H9 (cell line): ENCODE measurements at regions not wholly inside any gene's neighbourhood (a gene's known extent, or its start where the extent isn't known, plus 50 kb on each side); places are given as distances from the start of the nearest gene placed in this dataset.

Experiments
- DNase-seq: peaks from one replicate; pipeline ENCODE4 v3.0.0-alpha.2; 2017
- H2AFZ ChIP-seq: one replicate; pipeline ENCODE4 v1.6.1; 2013; ENCODE audit warnings: mild to moderate bottlenecking, low read length, control low read depth, moderate library complexity
- H2AK5ac ChIP-seq: 2 replicates; pipeline ENCODE4 v1.6.1; 2013; ENCODE audit warnings: low read length, control low read depth, mixed read lengths; ENCODE audit not compliant: insufficient read length
- H2BK120ac ChIP-seq: one replicate; pipeline ENCODE4 v1.6.1; 2013; ENCODE audit warnings: low read depth, mild to moderate bottlenecking, low read length, control low read depth, inconsistent platforms; ENCODE audit not compliant: poor library complexity, severe bottlenecking
- H2BK12ac ChIP-seq: 2 replicates; pipeline ENCODE4 v1.6.1; 2013; ENCODE audit warnings: low read length, control low read depth, mixed read lengths, low read depth; ENCODE audit not compliant: insufficient read length
- H2BK15ac ChIP-seq: 2 replicates; pipeline ENCODE4 v1.6.1; 2013; ENCODE audit warnings: low read depth, low read length, control low read depth
- H2BK20ac ChIP-seq: one replicate; pipeline ENCODE4 v1.6.1; 2013; ENCODE audit warnings: low read depth, mild to moderate bottlenecking, low read length, control low read depth, inconsistent platforms; ENCODE audit not compliant: poor library complexity, severe bottlenecking
- H2BK5ac ChIP-seq: 2 replicates; pipeline ENCODE4 v1.6.1; 2013; ENCODE audit warnings: low read length, control low read depth, mixed read lengths; ENCODE audit not compliant: insufficient read length
- H3K14ac ChIP-seq: 2 replicates; pipeline ENCODE4 v1.6.1; 2013; ENCODE audit warnings: low read length, control low read depth; ENCODE audit not compliant: insufficient read depth
- H3K18ac ChIP-seq: 2 replicates; pipeline ENCODE4 v1.6.1; 2013; ENCODE audit warnings: low read depth, mild to moderate bottlenecking, mixed read lengths, low read length, control low read depth; ENCODE audit not compliant: insufficient read length
- H3K23ac ChIP-seq: 2 replicates; pipeline ENCODE4 v1.6.1; 2013; ENCODE audit warnings: low read length, control low read depth, mixed read lengths, low read depth; ENCODE audit not compliant: insufficient read length
- H3K23me2 ChIP-seq: 2 replicates; pipeline ENCODE4 v1.6.1; 2013; ENCODE audit warnings: low read depth, mild to moderate bottlenecking, mixed read lengths, low read length, control low read depth; ENCODE audit not compliant: insufficient read length, poor library complexity, severe bottlenecking
- H3K27ac ChIP-seq: 2 replicates; pipeline ENCODE4 v1.5.1; 2013; ENCODE audit warnings: low read length, control low read depth, mixed read lengths, low read depth; ENCODE audit not compliant: insufficient read length
- H3K27me3 ChIP-seq: 2 replicates; pipeline ENCODE4 v1.6.1; 2013; ENCODE audit warnings: low read length, control low read depth, inconsistent platforms; ENCODE audit not compliant: insufficient read depth
- H3K4ac ChIP-seq: 2 replicates; pipeline ENCODE4 v1.6.1; 2013; ENCODE audit warnings: low read depth, mild to moderate bottlenecking, control low read depth, inconsistent platforms, low read length, moderate library complexity
- H3K4me1 ChIP-seq: 2 replicates; pipeline ENCODE4 v1.6.1; 2013; ENCODE audit warnings: low read length, control low read depth, inconsistent platforms; ENCODE audit not compliant: insufficient read depth
- H3K4me2 ChIP-seq: 2 replicates; pipeline ENCODE4 v1.6.1; 2013; ENCODE audit warnings: low read length, control low read depth, mixed read lengths; ENCODE audit not compliant: insufficient read length, insufficient read depth
- H3K56ac ChIP-seq: 2 replicates; pipeline ENCODE4 v1.6.1; 2013; ENCODE audit warnings: low read depth, mild to moderate bottlenecking, mixed read lengths, low read length, control low read depth; ENCODE audit not compliant: insufficient read length
- H3K79me1 ChIP-seq: 2 replicates; pipeline ENCODE4 v1.6.1; 2013; ENCODE audit warnings: low read depth, mild to moderate bottlenecking, moderate library complexity, low read length, control low read depth, inconsistent platforms; ENCODE audit not compliant: insufficient read depth, poor library complexity, severe bottlenecking
- H3K79me2 ChIP-seq: 2 replicates; pipeline ENCODE4 v1.6.1; 2013; ENCODE audit warnings: low read length, control low read depth, inconsistent platforms; ENCODE audit not compliant: insufficient read depth
- H3K9ac ChIP-seq: 2 replicates; pipeline ENCODE4 v1.6.1; 2013; ENCODE audit warnings: low read length, control low read depth, mixed read lengths; ENCODE audit not compliant: insufficient read length; ENCODE audit errors: extremely low read depth
- H3K9me3 ChIP-seq: one replicate; pipeline ENCODE4 v1.6.1; 2013; ENCODE audit warnings: low read depth, low read length, inconsistent platforms; ENCODE audit not compliant: control insufficient read depth
- H3T11ph ChIP-seq: one replicate; pipeline ENCODE4 v1.6.1; 2013; ENCODE audit warnings: mild to moderate bottlenecking, low read length, control low read depth, inconsistent platforms
- H4K20me1 ChIP-seq: one replicate; pipeline ENCODE4 v1.6.1; 2013; ENCODE audit not compliant: control insufficient read depth, insufficient read length, insufficient read depth
- H4K5ac ChIP-seq: 2 replicates; pipeline ENCODE4 v1.6.1; 2013; ENCODE audit warnings: low read depth, mild to moderate bottlenecking, mixed read lengths, low read length, control low read depth; ENCODE audit not compliant: insufficient read length
- H4K8ac ChIP-seq: replicated peaks from 2 replicates; pipeline ENCODE4 v1.6.1; 2013; ENCODE audit warnings: low read length, control low read depth, mixed read lengths, low read depth; ENCODE audit not compliant: insufficient read length
- H4K91ac ChIP-seq: 2 replicates; pipeline ENCODE4 v1.6.1; 2013; ENCODE audit warnings: low read depth, mild to moderate bottlenecking, moderate library complexity, mixed read lengths, low read length, control low read depth; ENCODE audit not compliant: insufficient read length
- H3K27ac Mint-ChIP-seq, 3 experiments: 2 replicates in 2 of 3; 3 replicates in 1 of 3; pipeline ENCODE4 v1.8.0; 2020 to 2021; ENCODE audit warnings: mixed read lengths in 3 of 3, mild to moderate bottlenecking in 1 of 3, moderate library complexity in 1 of 3
- H3K27me3 Mint-ChIP-seq: 2 replicates; pipeline ENCODE4 v1.8.0; 2021; ENCODE audit warnings: low read depth, mild to moderate bottlenecking, moderate library complexity, mixed read lengths
- H3K36me3 Mint-ChIP-seq, 3 experiments: 2 replicates in 2 of 3; 3 replicates in 1 of 3; pipeline ENCODE4 v1.8.0; 2020 to 2021; ENCODE audit warnings: low read depth in 3 of 3, mixed read lengths in 3 of 3; ENCODE audit not compliant: insufficient read depth in 1 of 3
- H3K4me1 Mint-ChIP-seq, 2 experiments: 2 replicates each; pipeline ENCODE4 v1.8.0; 2020; ENCODE audit warnings: mixed read lengths in 2 of 2
- H3K4me3 Mint-ChIP-seq, 2 experiments: 2 replicates in 1 of 2; 3 replicates in 1 of 2; pipeline ENCODE4 v1.8.0; 2020 to 2021; ENCODE audit warnings: mild to moderate bottlenecking in 2 of 2, mixed read lengths in 2 of 2, moderate library complexity in 1 of 2
- H3K9me3 Mint-ChIP-seq, 2 experiments: 2 replicates in 1 of 2; 3 replicates in 1 of 2; pipeline ENCODE4 v1.8.0; 2020; ENCODE audit warnings: mild to moderate bottlenecking in 2 of 2, mixed read lengths in 2 of 2, moderate library complexity in 1 of 2
- WGBS: extraction: QIAGEN DNeasy Blood & Tissue Kit; methylation state at CpG from one replicate; pipeline ENCODE4 v1.1.7; 2013; ENCODE audit warnings: missing lambda C conversion rate, low lambda C conversion rate, mixed read lengths; ENCODE audit not compliant: insufficient read length; ENCODE audit errors: extremely low coverage; 5-methylcytosine and 5-hydroxymethylcytosine counted together
- TF ChIP-seq, protein P1 (sequence below): fragments of 200-600 bp; sonication (generic); conservative IDR thresholded peaks from 3 replicates; pipeline ENCODE4 v1.8.0; 2021; ENCODE audit warnings: antibody characterized with exemption, mild to moderate bottlenecking

DNA sequence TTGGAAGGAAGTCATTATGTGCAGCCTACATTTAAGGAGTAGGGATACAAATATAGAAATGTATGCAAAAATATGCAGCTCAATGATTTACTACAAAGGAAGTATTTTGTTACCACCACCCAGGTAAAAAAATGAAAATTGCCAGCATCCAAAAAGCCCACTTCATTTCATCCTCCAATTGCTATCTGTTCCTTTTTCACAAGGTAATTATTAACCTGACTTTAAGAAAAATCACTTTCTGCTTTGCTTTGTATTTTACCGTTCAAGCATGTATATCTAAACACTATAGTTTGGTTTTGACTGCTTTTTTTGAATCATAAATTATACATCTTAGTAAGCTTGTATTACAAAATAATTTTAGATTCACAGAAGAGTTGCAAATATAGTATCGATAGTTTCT, 768.5 kb upstream of the GJE1 start:
- H2BK120ac ChIP-seq, result no peak overlapping the region
- H3K56ac ChIP-seq, result no peak overlapping the region

More for the DNA sequence above, 768.5 kb upstream of the GJE1 start:
- no peak for DNase-seq
- no peaks in the 10 kb centered on the region for H3K4me1 ChIP-seq
- H3K79me1 ChIP-seq, result no peaks in the 10 kb centered on the region
- H4K91ac ChIP-seq, result no peak overlapping the region
- H3K27me3 ChIP-seq, result no peaks in the 10 kb centered on the region
- no peak overlapping the region for H3K9ac ChIP-seq
- no peaks in the 10 kb centered on the region for H3K27me3 Mint-ChIP-seq
- no peak overlapping the region for H3K23ac ChIP-seq
- no peak overlapping the region for H3T11ph ChIP-seq
- no peak overlapping the region for H3K27ac Mint-ChIP-seq
- peaks cover 0 to 3% (median 2%) of the 10 kb centered on the region in 3 experiments; a peak in 4 of 7 replicates for H3K36me3 Mint-ChIP-seq
- H4K20me1 ChIP-seq, result no peaks in the 10 kb centered on the region
- H3K4ac ChIP-seq, result no peak overlapping the region
- H3K9me3 ChIP-seq, result no peaks in the 10 kb centered on the region
- H3K4me2 ChIP-seq, result no peak overlapping the region
- H4K8ac ChIP-seq, result no peak overlapping the region
- H3K9me3 Mint-ChIP-seq, result peaks cover 6 to 8% of the 10 kb centered on the region in 2 experiments; a peak in 3 of 5 replicates
- H3K79me2 ChIP-seq, result no peaks in the 10 kb centered on the region
- H3K23me2 ChIP-seq, result no peaks in the 10 kb centered on the region
- no peak overlapping the region for H3K27ac ChIP-seq
- no peak overlapping the region for H2BK12ac ChIP-seq
- H3K4me1 Mint-ChIP-seq, result 0 out of 4 replicates have a peak, but pooled peaks cover 0 to 5% of the 10 kb centered on the region in 2 experiments
- no peak overlapping the region for H3K18ac ChIP-seq
- H2BK15ac ChIP-seq, result no peak overlapping the region
- no peak overlapping the region for H4K5ac ChIP-seq
- TF ChIP-seq, protein P1, sequence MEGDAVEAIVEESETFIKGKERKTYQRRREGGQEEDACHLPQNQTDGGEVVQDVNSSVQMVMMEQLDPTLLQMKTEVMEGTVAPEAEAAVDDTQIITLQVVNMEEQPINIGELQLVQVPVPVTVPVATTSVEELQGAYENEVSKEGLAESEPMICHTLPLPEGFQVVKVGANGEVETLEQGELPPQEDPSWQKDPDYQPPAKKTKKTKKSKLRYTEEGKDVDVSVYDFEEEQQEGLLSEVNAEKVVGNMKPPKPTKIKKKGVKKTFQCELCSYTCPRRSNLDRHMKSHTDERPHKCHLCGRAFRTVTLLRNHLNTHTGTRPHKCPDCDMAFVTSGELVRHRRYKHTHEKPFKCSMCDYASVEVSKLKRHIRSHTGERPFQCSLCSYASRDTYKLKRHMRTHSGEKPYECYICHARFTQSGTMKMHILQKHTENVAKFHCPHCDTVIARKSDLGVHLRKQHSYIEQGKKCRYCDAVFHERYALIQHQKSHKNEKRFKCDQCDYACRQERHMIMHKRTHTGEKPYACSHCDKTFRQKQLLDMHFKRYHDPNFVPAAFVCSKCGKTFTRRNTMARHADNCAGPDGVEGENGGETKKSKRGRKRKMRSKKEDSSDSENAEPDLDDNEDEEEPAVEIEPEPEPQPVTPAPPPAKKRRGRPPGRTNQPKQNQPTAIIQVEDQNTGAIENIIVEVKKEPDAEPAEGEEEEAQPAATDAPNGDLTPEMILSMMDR, result no peak
- no peak overlapping the region for H3K14ac ChIP-seq
- H3K4me3 Mint-ChIP-seq, result no peak overlapping the region
- no peak overlapping the region for H2AK5ac ChIP-seq
- no peak overlapping the region for H2AFZ ChIP-seq
- no CpG with 5 or more reads among the region's 2 CpGs for WGBS
- H2BK20ac ChIP-seq, result no peak overlapping the region
- no peak overlapping the region for H2BK5ac ChIP-seq
